WTC11 (cell line): ENCODE measurements at regions not wholly inside any gene's neighbourhood (a gene's known extent, or its start where the extent isn't known, plus 50 kb on each side); places are given as distances from the start of the nearest gene placed in this dataset.

Experiments
- CREB1 ChIP-seq: sonication (generic); formaldehyde crosslinking; IDR thresholded peaks from 2 replicates; pipeline ENCODE4 v1.8.0; 2023; ENCODE audit warnings: mild to moderate bottlenecking, missing genetic modification reagents
- CTCF ChIP-seq: fragments of 200-600 bp; IDR thresholded peaks from 2 replicates; pipeline ENCODE4 v1.8.0; 2022; ENCODE audit warnings: antibody characterized with exemption
- IRF1 ChIP-seq: sonication (generic); formaldehyde crosslinking; IDR thresholded peaks from 2 replicates; pipeline ENCODE4 v1.8.0; 2023; ENCODE audit warnings: missing genetic modification reagents
- IRF2 ChIP-seq: sonication (generic); formaldehyde crosslinking; IDR thresholded peaks from 2 replicates; pipeline ENCODE4 v1.8.0; 2022; ENCODE audit warnings: low read depth, missing genetic modification reagents, borderline replicate concordance
- MAX ChIP-seq: sonication (generic); formaldehyde crosslinking; IDR thresholded peaks from 2 replicates; pipeline ENCODE4 v1.8.0; 2022; ENCODE audit warnings: mild to moderate bottlenecking, missing genetic modification reagents
- NR2C2 ChIP-seq: sonication (generic); formaldehyde crosslinking; IDR thresholded peaks from 2 replicates; pipeline ENCODE4 v1.8.0; 2022; ENCODE audit warnings: mild to moderate bottlenecking, missing genetic modification reagents
- SP1 ChIP-seq: sonication (generic); formaldehyde crosslinking; conservative IDR thresholded peaks from 2 replicates; pipeline ENCODE4 v1.8.1; 2022; ENCODE audit warnings: missing genetic modification reagents

- TF ChIP-seq IRF2 (CRISPR knock-in tag), result no peak
- no peak for TF ChIP-seq CTCF
- no peak for TF ChIP-seq SP1
- TF ChIP-seq MAX (CRISPR knock-in tag), result no peak
- no peak for TF ChIP-seq CREB1 (CRISPR knock-in tag)
- TF ChIP-seq IRF1 (CRISPR knock-in tag), result no peak
- no peak for TF ChIP-seq NR2C2 (CRISPR knock-in tag)
Observed at GRCh38 chr16:72369274-72369673, 197.3 kb upstream of the PMFBP1 start.
